Kidney capillary endothelial cell (primary cell): ENCODE measurements at regions not wholly inside any gene's neighbourhood (a gene's known extent, or its start where the extent isn't known, plus 50 kb on each side); places are given as distances from the start of the nearest gene placed in this dataset.
"Not testable (repeated sequence)": the region's sequence is repeated elsewhere in the genome, so short reads cannot be mapped to it uniquely, and the experiment has no call there.

Source experiments
- DNase-seq: peaks from one replicate; pipeline ENCODE4 v3.0.0-alpha.2; 2018; ENCODE audit warnings: low spot score

- no peak for DNase-seq
These were observed 903.5 kb downstream of the DNAJB9 start for GRCh38 chr7:109473172-109473571.

- DNase-seq = no peak
These were observed 906.7 kb downstream of the DNAJB9 start for GRCh38 chr7:109476409-109476808.

GRCh38 chr7:109479388-109479787, 909.7 kb downstream of the DNAJB9 start:
- DNase-seq = no peak

GRCh38 chr7:109490607-109491006, 920.9 kb downstream of the DNAJB9 start:
- not testable (repeated sequence) for DNase-seq

GRCh38 chr7:109497053-109497452, 927.4 kb downstream of the DNAJB9 start:
- no peak for DNase-seq

- DNase-seq = no peak
These were observed 928.5 kb downstream of the DNAJB9 start for GRCh38 chr7:109498131-109498530.

GRCh38 chr7:109503421-109503820, 933.7 kb downstream of the DNAJB9 start:
- no peak for DNase-seq

GRCh38 chr7:109522585-109522984, 952.9 kb downstream of the DNAJB9 start:
- no peak for DNase-seq

GRCh38 chr7:109527833-109528232, 958.2 kb downstream of the DNAJB9 start:
- DNase-seq = no peak

GRCh38 chr7:109529712-109530111, 960.0 kb downstream of the DNAJB9 start:
- no peak for DNase-seq

- DNase-seq = no peak
These were observed 962.8 kb downstream of the DNAJB9 start for GRCh38 chr7:109532262-109532992.

- no peak for DNase-seq
These were observed 976.0 kb downstream of the DNAJB9 start for GRCh38 chr7:109545686-109546085.

- no peak for DNase-seq
These were observed 980.0 kb downstream of the DNAJB9 start for GRCh38 chr7:109549471-109550193.

- no peak for DNase-seq
These were observed 982.3 kb downstream of the DNAJB9 start for GRCh38 chr7:109552017-109552416.

- DNase-seq = no peak
These were observed 1007.6 kb downstream of the DNAJB9 start for GRCh38 chr7:109577265-109577664.

GRCh38 chr7:109579901-109580300, 1010.2 kb downstream of the DNAJB9 start:
- DNase-seq = no peak

GRCh38 chr7:109582211-109582610, 1012.5 kb downstream of the DNAJB9 start:
- no peak for DNase-seq

- DNase-seq = not testable (repeated sequence)
These were observed 1027.3 kb downstream of the DNAJB9 start for GRCh38 chr7:109596948-109597347.

- DNase-seq = no peak
These were observed 1042.0 kb downstream of the DNAJB9 start for GRCh38 chr7:109611656-109612055.

- no peak for DNase-seq
These were observed 1046.9 kb downstream of the DNAJB9 start for GRCh38 chr7:109616551-109617069.

- DNase-seq = no peak
These were observed 1052.6 kb downstream of the DNAJB9 start for GRCh38 chr7:109622320-109622719.

- not testable (repeated sequence) for DNase-seq
These were observed 1063.2 kb downstream of the DNAJB9 start for GRCh38 chr7:109632890-109633289.

- DNase-seq = no peak
These were observed 1065.7 kb downstream of the DNAJB9 start for GRCh38 chr7:109635374-109635773.
